Gastroesophageal sphincter (tissue), 3 donors: ENCODE measurements at regions not wholly inside any gene's neighbourhood (a gene's known extent, or its start where the extent isn't known, plus 50 kb on each side); places are given as distances from the start of the nearest gene placed in this dataset.

Source experiments
- EP300 ChIP-seq: sonication (generic); formaldehyde crosslinking; IDR thresholded peaks from one replicate; pipeline ENCODE4 v1.6.1; 2017; ENCODE audit warnings: antibody characterized with exemption, mild to moderate bottlenecking
- POLR2A ChIP-seq, 2 donors: fragments of 450-650 bp; IDR thresholded peaks; one replicate each; pipeline ENCODE4 v1.6.1; 2017; ENCODE audit warnings: antibody characterized with exemption in 2 of 2, mild to moderate bottlenecking in 2 of 2, moderate library complexity in 1 of 2
- POLR2AphosphoS5 ChIP-seq: sonication (generic); formaldehyde crosslinking; IDR thresholded peaks from one replicate; pipeline ENCODE4 v1.6.1; 2017; ENCODE audit warnings: antibody characterized with exemption
- TF ChIP-seq, protein P1 (sequence below), 4 experiments: fragments of 200-600 bp in 2 of 4; fragments of 450-650 bp in 2 of 4; sonication (generic) in 1 of 4; IDR thresholded peaks; one replicate each; pipeline ENCODE4 v1.5.1; 2017 to 2019; ENCODE audit warnings: antibody characterized with exemption in 4 of 4, mild to moderate bottlenecking in 2 of 4, moderate library complexity in 2 of 4

DNA sequence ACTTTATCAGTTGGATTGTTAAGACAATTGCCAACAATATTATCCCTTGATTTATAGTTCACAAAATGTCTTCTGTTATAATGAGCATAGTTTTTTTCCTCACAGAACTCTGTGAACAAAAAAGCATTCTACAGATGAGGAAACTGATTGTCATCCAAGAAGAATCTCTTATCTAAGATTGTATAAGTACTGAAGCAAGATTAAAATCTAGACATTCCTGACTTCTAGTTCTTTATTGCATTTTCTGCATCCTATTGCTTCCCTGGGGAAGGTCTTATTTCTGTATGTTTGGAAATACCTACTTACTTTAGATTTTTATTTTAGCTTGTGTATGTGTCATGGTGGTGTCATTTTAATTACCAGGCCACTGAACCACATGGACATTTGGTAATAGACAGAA lies 884.9 kb upstream of the WWC1 start:
- TF ChIP-seq POLR2AphosphoS5 = no peak
- TF ChIP-seq POLR2A (IDR thresholded peaks at IDR 0.05) = no peak
- TF ChIP-seq, protein P1, sequence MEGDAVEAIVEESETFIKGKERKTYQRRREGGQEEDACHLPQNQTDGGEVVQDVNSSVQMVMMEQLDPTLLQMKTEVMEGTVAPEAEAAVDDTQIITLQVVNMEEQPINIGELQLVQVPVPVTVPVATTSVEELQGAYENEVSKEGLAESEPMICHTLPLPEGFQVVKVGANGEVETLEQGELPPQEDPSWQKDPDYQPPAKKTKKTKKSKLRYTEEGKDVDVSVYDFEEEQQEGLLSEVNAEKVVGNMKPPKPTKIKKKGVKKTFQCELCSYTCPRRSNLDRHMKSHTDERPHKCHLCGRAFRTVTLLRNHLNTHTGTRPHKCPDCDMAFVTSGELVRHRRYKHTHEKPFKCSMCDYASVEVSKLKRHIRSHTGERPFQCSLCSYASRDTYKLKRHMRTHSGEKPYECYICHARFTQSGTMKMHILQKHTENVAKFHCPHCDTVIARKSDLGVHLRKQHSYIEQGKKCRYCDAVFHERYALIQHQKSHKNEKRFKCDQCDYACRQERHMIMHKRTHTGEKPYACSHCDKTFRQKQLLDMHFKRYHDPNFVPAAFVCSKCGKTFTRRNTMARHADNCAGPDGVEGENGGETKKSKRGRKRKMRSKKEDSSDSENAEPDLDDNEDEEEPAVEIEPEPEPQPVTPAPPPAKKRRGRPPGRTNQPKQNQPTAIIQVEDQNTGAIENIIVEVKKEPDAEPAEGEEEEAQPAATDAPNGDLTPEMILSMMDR (IDR thresholded peaks at IDR 0.05) = no peak
- no peak for TF ChIP-seq EP300
